Activated B cell treated with CpG ODN at 0.5 μM for 24 hours (primary cell): ENCODE measurements at regions not wholly inside any gene's neighbourhood (a gene's known extent, or its start where the extent isn't known, plus 50 kb on each side); places are given as distances from the start of the nearest gene placed in this dataset.

Experiments used
- ATAC-seq: fragments of 200-7000 bp; cut with Tn5 transposase; one replicate; pipeline ENCODE4 v1.10.0; 2021; ENCODE audit warnings: low read depth, mild to moderate bottlenecking, moderate library complexity
- CTCF ChIA-PET: fragments of 350-600 bp; sonication (Branson Sonifier 250); formaldehyde crosslinking; loops from one replicate; lab custom pipeline; 2021; ENCODE audit warnings: antibody characterized with exemption; lab: Charles Lee
- POLR2A ChIA-PET: fragments of 350-600 bp; sonication (Branson Sonifier 250); formaldehyde crosslinking; loops from one replicate; lab custom pipeline; 2021; ENCODE audit warnings: antibody characterized with exemption; lab: Charles Lee
- DNase-seq: peaks from one replicate; pipeline ENCODE4 v3.0.0; 2022
- H3K27ac Mint-ChIP-seq: one replicate; pipeline ENCODE4 v1.8.0; 2020; ENCODE audit warnings: mixed read lengths
- H3K27me3 Mint-ChIP-seq: one replicate; pipeline ENCODE4 v1.8.0; 2021; ENCODE audit warnings: mixed read lengths
- H3K36me3 Mint-ChIP-seq: one replicate; pipeline ENCODE4 v1.8.0; 2021; ENCODE audit warnings: low read depth, mixed read lengths
- H3K4me1 Mint-ChIP-seq: one replicate; pipeline ENCODE4 v1.8.0; 2021; ENCODE audit warnings: mixed read lengths
- H3K4me3 Mint-ChIP-seq: one replicate; pipeline ENCODE4 v1.8.0; 2020; ENCODE audit warnings: mild to moderate bottlenecking, mixed read lengths
- H3K9me3 Mint-ChIP-seq: one replicate; pipeline ENCODE4 v1.8.0; 2020; ENCODE audit warnings: mixed read lengths
- intact Hi-C: fragments of 100-400 bp; cut with micrococcal nuclease; formaldehyde crosslinking; loops from one replicate; pipeline ENCODE4 v1.15.1; 2024
- TF ChIP-seq, protein P1 (sequence below): fragments of 200-600 bp; IDR thresholded peaks from one replicate; pipeline ENCODE4 v1.8.0; 2022; ENCODE audit warnings: antibody characterized with exemption, mild to moderate bottlenecking

DNA sequence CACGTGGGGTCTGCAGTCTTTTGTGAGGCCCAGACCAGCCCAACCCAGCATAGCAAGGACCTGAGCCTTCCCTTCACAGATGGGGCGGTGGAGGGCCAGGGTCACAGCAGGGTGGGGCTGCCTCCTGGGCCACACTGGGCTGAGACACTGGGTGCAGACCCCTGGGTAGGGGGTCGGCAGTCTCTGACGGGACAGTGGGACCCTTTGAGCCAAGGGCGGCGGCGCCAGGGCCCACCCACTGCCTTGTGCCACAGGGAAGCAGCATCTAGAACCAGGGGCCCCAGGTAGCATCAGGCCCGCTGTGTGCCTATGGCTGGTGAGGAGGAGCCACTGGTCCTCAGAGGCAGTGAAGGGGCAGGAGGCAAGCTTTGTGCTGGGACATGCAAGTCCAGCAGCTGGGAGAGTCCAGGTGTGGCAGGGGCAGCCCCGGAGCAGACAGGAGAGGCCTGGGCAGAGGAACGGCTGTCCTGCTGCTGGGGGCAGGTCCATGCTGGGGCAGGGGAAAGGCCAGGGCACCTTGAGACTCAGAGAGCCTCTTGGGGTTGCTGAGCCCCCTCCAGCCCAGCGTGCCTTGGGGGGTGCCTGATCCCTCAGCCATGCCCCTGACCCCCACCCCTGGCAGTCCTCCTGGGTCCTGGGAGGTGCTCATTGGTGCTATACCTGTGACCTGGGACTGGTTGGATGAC, 131.3 kb upstream of the NKX1-1 start:
- Mint-ChIP-seq H3K36me3 (no peaks in the 10 kb centered on the region), H3K27me3 (peaks cover 5% of the 10 kb centered on the region), H3K27ac (no peak overlapping the region), H3K4me3 (no peak overlapping the region), H3K9me3 (no peaks in the 10 kb centered on the region), H3K4me1 (no peaks in the 10 kb centered on the region)
- TF ChIP-seq, protein P1, sequence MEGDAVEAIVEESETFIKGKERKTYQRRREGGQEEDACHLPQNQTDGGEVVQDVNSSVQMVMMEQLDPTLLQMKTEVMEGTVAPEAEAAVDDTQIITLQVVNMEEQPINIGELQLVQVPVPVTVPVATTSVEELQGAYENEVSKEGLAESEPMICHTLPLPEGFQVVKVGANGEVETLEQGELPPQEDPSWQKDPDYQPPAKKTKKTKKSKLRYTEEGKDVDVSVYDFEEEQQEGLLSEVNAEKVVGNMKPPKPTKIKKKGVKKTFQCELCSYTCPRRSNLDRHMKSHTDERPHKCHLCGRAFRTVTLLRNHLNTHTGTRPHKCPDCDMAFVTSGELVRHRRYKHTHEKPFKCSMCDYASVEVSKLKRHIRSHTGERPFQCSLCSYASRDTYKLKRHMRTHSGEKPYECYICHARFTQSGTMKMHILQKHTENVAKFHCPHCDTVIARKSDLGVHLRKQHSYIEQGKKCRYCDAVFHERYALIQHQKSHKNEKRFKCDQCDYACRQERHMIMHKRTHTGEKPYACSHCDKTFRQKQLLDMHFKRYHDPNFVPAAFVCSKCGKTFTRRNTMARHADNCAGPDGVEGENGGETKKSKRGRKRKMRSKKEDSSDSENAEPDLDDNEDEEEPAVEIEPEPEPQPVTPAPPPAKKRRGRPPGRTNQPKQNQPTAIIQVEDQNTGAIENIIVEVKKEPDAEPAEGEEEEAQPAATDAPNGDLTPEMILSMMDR: no peak
- intact Hi-C loops: no loop called here
- DNase-seq (no peak), ATAC-seq (no peak)
- CTCF ChIA-PET: no interaction called here
- POLR2A ChIA-PET: no interaction called here

DNA sequence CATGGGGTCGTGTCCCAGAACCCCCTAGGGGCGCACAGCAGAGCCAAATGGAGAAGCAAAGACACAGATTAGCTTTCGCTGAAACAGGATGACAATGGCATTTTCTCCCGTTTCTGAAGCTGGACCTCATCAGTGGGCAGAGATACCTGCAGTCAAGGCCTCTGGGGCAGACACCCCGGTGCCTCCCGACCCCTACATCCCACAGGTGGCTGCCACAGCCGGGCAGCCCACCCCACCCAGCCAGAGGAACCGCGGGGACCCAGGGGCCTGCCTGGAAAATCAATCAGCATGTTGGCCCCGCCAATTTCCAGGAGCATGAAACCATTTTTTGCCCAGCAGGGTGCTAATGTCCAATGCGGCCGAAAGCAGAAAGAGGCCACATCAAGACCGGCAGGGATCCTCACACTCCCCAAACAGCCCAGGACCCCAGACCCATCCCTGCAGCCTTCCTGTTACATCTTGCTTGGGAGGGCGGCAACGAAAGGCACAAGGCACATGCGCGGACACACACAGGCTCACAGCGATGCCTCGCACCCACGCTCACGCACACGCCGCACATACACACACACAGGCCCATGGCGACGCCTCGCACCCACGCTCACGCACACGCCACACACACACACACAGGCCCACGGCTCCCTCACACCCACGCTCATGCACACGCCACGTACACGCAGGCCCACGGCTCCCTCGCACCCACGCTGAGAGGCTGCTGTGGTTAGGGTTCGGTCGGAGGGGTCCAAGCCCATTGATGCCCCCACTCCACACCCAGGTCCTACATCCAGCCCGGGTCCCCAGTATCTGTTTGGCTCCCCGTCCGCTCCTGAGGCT, 130.6 kb upstream of the NKX1-1 start:
- Mint-ChIP-seq H3K4me3 (no peak overlapping the region), H3K36me3 (no peaks in the 10 kb centered on the region), H3K4me1 (no peaks in the 10 kb centered on the region), H3K27me3 (peaks cover 7% of the 10 kb centered on the region), H3K9me3 (no peaks in the 10 kb centered on the region), H3K27ac (no peak overlapping the region)
- ATAC-seq (no peak), DNase-seq (no peak)
- intact Hi-C loops: no loop called here
- POLR2A ChIA-PET: no interaction called here
- CTCF ChIA-PET: no interaction called here
- TF ChIP-seq, protein P1: no peak

DNA sequence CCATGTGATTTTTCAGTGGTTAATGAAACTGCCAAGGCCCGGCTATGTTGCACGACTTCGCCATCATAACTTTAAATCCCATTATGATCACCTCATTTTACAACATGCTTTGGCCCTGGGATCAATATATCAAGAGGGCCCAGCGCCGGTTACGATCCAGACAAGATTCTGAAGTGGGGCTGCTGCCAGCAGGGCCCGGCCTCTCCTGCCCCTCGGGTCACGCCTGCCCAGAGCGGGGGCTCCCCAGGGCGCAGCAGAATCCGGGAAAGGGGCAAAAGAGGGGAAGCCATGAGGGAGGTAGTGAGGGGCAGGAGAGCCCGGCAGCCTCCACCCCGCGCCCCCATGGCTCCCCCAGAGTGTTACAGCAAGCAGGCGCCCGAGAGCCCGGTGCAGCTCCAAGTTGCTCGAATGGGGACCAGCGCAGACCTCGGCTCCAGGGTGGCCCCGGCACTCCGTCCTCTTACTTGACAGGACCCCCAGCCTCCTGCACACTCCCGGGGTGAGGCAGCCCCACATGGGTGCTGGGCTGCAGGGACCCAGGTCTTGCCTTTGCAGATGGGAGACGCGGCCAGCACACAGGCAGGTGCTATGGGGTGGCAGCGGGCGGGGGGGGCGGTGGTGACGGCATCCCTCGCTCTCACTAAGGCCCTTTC, 129.8 kb upstream of the NKX1-1 start:
- no peak for ATAC-seq
- Mint-ChIP-seq H3K27ac (no peak overlapping the region), H3K27me3 (peaks cover 13% of the 10 kb centered on the region), H3K4me1 (no peaks in the 10 kb centered on the region), H3K4me3 (no peak overlapping the region), H3K9me3 (no peaks in the 10 kb centered on the region), H3K36me3 (no peaks in the 10 kb centered on the region)
- CTCF ChIA-PET: no interaction called here
- intact Hi-C loops: no loop called here
- DNase-seq: no peak
- TF ChIP-seq, protein P1: no peak
- POLR2A ChIA-PET: no interaction called here

DNA sequence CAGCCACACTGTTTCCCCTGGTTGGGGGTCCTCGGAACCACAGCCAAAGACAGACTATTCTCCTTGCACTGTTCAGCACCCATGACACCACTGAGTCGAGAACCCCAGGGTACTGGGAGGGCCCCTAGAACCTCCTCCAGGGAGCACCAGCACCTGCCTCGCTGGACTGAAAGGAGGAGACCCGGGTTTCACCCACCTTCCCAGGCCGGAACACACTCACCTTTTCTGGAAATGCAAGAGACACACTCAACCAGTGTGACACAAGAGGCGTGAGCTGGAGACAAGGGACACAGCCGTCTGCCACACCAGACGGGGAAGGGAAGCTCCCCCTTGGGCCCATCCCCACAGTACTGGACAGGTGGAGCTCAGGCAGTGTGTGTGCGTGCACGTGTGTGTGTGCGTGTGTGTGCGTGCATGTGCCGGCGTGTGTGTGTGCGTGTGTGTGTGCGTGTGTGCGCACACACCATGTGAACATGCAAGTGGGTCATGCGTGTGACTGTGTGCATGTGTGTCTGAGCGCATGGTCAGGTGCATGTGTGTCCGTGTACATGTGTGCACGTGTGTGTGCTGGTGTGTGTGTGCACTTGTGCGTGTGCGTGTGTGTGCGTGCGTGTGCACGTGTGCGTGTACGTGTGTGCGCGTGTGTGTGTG, 128.8 kb upstream of the NKX1-1 start:
- Mint-ChIP-seq H3K4me3 (no peak overlapping the region), H3K27ac (no peak overlapping the region), H3K36me3 (no peaks in the 10 kb centered on the region), H3K27me3 (peaks cover 13% of the 10 kb centered on the region), H3K4me1 (no peaks in the 10 kb centered on the region), H3K9me3 (no peaks in the 10 kb centered on the region)
- CTCF ChIA-PET: no interaction called here
- no peak for ATAC-seq
- POLR2A ChIA-PET: no interaction called here
- TF ChIP-seq, protein P1: no peak
- intact Hi-C loops: no loop called here
- no peak for DNase-seq
